ENCODE measurements at regions not wholly inside any gene's neighbourhood (a gene's known extent, or its start where the extent isn't known, plus 50 kb on each side); places are given as distances from the start of the nearest gene placed in this dataset.

GRCh38 chr1:204806943-204807687 lies 63.5 kb upstream of the NFASC start (continued):
- peak; percentile 15; the same call in 1 of the 2 replicates for TF ChIP-seq MAX (IDR thresholded peaks at IDR 0.05)
- TF ChIP-seq ERF (CRISPR knock-in tag; IDR thresholded peaks at IDR 0.05) = 0 out of 2 replicates have a peak, but pooled peaks have one; percentile 29
- TF ChIP-seq MED13 (CRISPR knock-in tag; IDR thresholded peaks at IDR 0.05) = no peak
- peak; percentile 57; the same call in 1 of the 2 replicates for TF ChIP-seq NFKB2 (CRISPR knock-in tag; IDR thresholded peaks at IDR 0.05; ENCODE audit: borderline replicate concordance)
- TF ChIP-seq KDM5A (IDR thresholded peaks at IDR 0.05; ENCODE audit: borderline replicate concordance, low read length) = peak; percentile 63; the same call in 1 of the 2 replicates
- TF ChIP-seq, protein P1, sequence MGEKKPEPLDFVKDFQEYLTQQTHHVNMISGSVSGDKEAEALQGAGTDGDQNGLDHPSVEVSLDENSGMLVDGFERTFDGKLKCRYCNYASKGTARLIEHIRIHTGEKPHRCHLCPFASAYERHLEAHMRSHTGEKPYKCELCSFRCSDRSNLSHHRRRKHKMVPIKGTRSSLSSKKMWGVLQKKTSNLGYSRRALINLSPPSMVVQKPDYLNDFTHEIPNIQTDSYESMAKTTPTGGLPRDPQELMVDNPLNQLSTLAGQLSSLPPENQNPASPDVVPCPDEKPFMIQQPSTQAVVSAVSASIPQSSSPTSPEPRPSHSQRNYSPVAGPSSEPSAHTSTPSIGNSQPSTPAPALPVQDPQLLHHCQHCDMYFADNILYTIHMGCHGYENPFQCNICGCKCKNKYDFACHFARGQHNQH (CRISPR knock-in tag; IDR thresholded peaks at IDR 0.05) = peak; percentile 61
- TF ChIP-seq KDM2A (CRISPR knock-in tag; IDR thresholded peaks at IDR 0.05; ENCODE audit: borderline replicate concordance, low read depth) = peak; percentile 76
- no peak for TF ChIP-seq FOXA1 (IDR thresholded peaks at IDR 0.05)
- TF ChIP-seq FOXA1 (CRISPR knock-in tag; IDR thresholded peaks at IDR 0.05) = no peak
- peak; percentile 86 for TF ChIP-seq RAD21 (CRISPR knock-in tag; IDR thresholded peaks at IDR 0.05)
- TF ChIP-seq RBM39 (IDR thresholded peaks at IDR 0.05; ENCODE audit: low read depth, low read length, poor library complexity, severe bottlenecking) = peak; percentile 31
- TF ChIP-seq ZNF749 (CRISPR knock-in tag; IDR thresholded peaks at IDR 0.05; ENCODE audit: borderline replicate concordance) = no peak
- TF ChIP-seq HES4 (CRISPR knock-in tag; IDR thresholded peaks at IDR 0.05; ENCODE audit: borderline replicate concordance) = no peak
- TF ChIP-seq ZNF20 (CRISPR knock-in tag; IDR thresholded peaks at IDR 0.05) = no peak
